Breast epithelium (tissue), 4 donors: ENCODE measurements at regions not wholly inside any gene's neighbourhood (a gene's known extent, or its start where the extent isn't known, plus 50 kb on each side); places are given as distances from the start of the nearest gene placed in this dataset.
"Not testable (repeated sequence)": the region's sequence is repeated elsewhere in the genome, so short reads cannot be mapped to it uniquely, and the experiment has no call there.

Source experiments
- DNase-seq, 2 donors: peaks; one replicate each; pipeline ENCODE4 v3.0.0-alpha.2; 2019; ENCODE audit warnings: low spot score in 2 of 2
- H3K27ac ChIP-seq, 2 donors: fragments of 200-600 bp; sonication (generic) in 1 of 2; one replicate each; pipeline ENCODE4 v1.5.1; 2016 to 2019; ENCODE audit warnings: mild to moderate bottlenecking in 1 of 2
- H3K27me3 ChIP-seq, 2 donors: fragments of 200-600 bp; sonication (generic) in 1 of 2; one replicate each; pipeline versions ENCODE4 v1.5.1 to v1.6.0; 2017 to 2019; ENCODE audit warnings: control low read depth in 1 of 2, mild to moderate bottlenecking in 1 of 2
- H3K36me3 ChIP-seq: fragments of 200-600 bp; one replicate; pipeline ENCODE4 v1.5.1; 2019
- H3K4me1 ChIP-seq, 2 donors: fragments of 200-600 bp; sonication (generic); one replicate each; pipeline ENCODE4 v1.5.1; 2016 to 2019; ENCODE audit warnings: control low read depth in 1 of 2
- H3K4me3 ChIP-seq, 3 donors: fragments of 200-600 bp; sonication (generic); 1 replicate in 2 of 3; 2 replicates in 1 of 3; pipeline ENCODE4 v1.5.1; 2016 to 2019; ENCODE audit warnings: mild to moderate bottlenecking in 3 of 3, moderate library complexity in 2 of 3
- H3K9me3 ChIP-seq, 2 donors: fragments of 200-600 bp; sonication (generic) in 1 of 2; one replicate each; pipeline ENCODE4 v1.5.1; 2016 to 2019; ENCODE audit warnings: control low read depth in 1 of 2
- POLR2A ChIP-seq: fragments of 450-650 bp; IDR thresholded peaks from one replicate; pipeline ENCODE4 v1.6.1; 2016; ENCODE audit warnings: antibody characterized with exemption, mild to moderate bottlenecking, moderate library complexity
- POLR2AphosphoS5 ChIP-seq, 3 donors: sonication (generic); formaldehyde crosslinking; IDR thresholded peaks; one replicate each; pipeline ENCODE4 v1.6.1; 2017; ENCODE audit warnings: antibody characterized with exemption in 3 of 3
- intact Hi-C: fragments of 100-400 bp; cut with DNase I; formaldehyde crosslinking; loops from one replicate; pipeline ENCODE4 v1.15.1; 2023; ENCODE audit warnings: low total_unique reads
- TF ChIP-seq, protein P1 (sequence below), 3 donors: fragments of 450-650 bp; IDR thresholded peaks; one replicate each; pipeline ENCODE4 v1.5.1; 2016 to 2017; ENCODE audit warnings: antibody characterized with exemption in 3 of 3, mild to moderate bottlenecking in 3 of 3, moderate library complexity in 3 of 3

DNA sequence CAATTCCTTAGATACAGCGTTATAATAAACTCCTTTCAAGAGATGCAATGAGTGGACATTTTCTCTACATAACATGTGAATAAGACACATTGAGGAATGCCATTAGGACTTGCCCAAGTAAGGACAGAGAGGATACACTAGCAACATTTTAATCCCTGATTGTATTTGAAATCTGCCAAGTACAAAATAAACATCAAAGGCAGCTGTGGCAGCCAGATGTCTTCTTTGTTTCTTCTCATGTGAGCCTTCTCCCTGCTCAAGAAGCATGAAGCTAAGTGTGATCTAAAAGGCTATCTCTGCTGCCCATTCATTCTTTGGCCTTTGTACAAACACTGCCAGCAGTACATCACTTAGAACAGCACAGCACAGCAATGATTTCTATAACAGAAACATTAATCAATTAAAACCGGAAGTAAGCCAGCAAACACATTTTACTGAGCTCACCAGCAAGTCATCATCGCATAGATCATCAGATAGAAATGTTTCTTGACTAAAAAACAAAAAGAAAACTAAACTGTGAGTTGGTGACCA, 364.0 kb downstream of the CNTN6 start:
- Histone ChIP-seq H3K4me1 (no peaks in the 10 kb centered on the region), H3K27ac (no peak overlapping the region), H3K36me3 (no peaks in the 10 kb centered on the region), H3K9me3 (no peaks in the 10 kb centered on the region), H3K4me3 (no peak overlapping the region), H3K27me3 (no peaks in the 10 kb centered on the region)
- TF ChIP-seq POLR2A (no peak), POLR2AphosphoS5 (IDR thresholded peaks at IDR 0.05) (no peak)
- TF ChIP-seq, protein P1, sequence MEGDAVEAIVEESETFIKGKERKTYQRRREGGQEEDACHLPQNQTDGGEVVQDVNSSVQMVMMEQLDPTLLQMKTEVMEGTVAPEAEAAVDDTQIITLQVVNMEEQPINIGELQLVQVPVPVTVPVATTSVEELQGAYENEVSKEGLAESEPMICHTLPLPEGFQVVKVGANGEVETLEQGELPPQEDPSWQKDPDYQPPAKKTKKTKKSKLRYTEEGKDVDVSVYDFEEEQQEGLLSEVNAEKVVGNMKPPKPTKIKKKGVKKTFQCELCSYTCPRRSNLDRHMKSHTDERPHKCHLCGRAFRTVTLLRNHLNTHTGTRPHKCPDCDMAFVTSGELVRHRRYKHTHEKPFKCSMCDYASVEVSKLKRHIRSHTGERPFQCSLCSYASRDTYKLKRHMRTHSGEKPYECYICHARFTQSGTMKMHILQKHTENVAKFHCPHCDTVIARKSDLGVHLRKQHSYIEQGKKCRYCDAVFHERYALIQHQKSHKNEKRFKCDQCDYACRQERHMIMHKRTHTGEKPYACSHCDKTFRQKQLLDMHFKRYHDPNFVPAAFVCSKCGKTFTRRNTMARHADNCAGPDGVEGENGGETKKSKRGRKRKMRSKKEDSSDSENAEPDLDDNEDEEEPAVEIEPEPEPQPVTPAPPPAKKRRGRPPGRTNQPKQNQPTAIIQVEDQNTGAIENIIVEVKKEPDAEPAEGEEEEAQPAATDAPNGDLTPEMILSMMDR (IDR thresholded peaks at IDR 0.05), result no peak
- no peak for DNase-seq
- intact Hi-C loops, result no loop called here

DNA sequence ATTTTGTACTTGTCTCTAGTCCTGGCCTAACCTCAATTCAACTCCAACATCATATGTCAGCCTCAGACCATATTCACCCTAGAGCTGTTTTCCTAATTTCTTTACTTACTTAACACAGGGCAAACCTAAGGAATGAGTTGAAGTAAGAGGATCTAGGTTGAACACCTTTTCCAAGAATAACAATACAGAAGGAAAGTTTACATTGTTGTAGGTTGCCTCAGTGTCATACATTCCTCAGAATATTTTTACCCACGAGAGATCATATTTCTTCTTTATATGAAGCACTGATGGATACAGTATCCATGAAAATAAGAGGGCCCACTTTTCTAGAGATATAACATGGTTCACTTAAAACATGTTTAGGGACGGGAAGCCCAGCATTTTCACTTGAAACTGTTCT, 369.5 kb downstream of the CNTN6 start:
- Histone ChIP-seq H3K9me3 (no peaks in the 10 kb centered on the region), H3K36me3 (no peaks in the 10 kb centered on the region), H3K27ac (no peak overlapping the region), H3K4me3 (no peak overlapping the region), H3K27me3 (no peaks in the 10 kb centered on the region), H3K4me1 (no peaks in the 10 kb centered on the region)
- intact Hi-C loops, result no loop called here
- no peak for DNase-seq
- TF ChIP-seq POLR2AphosphoS5 (IDR thresholded peaks at IDR 0.05), result no peak
- TF ChIP-seq, protein P1 (IDR thresholded peaks at IDR 0.05), result no peak
- TF ChIP-seq POLR2A, result no peak

DNA sequence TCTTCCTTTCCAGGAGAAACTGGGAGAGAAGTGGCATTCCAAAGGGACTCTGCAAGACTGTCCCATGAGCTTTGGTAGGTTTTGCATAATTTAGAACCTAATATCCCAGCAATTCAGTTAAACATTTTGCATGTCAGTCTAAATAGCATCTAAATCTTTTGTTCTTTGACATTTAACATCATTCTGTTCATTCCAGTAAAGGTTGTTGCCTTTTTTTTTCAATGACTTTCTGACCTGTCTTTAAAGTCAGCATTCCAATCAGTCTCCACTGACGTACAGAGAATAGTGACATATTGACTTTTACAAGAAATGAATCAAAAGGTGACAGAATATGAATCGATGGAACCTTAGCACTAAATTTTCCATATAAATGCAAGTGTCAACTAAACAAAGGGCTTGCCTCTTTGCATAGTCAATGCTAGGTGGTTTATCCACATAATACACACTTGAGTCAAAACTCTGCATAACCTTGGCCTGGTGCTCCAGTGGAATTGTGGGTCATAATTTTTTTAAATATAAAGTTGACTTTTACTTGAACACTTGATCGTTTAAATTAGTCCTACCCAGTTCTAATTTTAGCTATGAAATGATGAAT, 370.1 kb downstream of the CNTN6 start:
- intact Hi-C loops, result no loop called here
- H3K27me3 ChIP-seq, result no peaks in the 10 kb centered on the region
- TF ChIP-seq POLR2AphosphoS5 (IDR thresholded peaks at IDR 0.05) (no peak), POLR2A (no peak)
- TF ChIP-seq, protein P1 (IDR thresholded peaks at IDR 0.05), result no peak
- no peak overlapping the region for H3K4me3 ChIP-seq
- H3K27ac ChIP-seq, result no peak overlapping the region
- H3K4me1 ChIP-seq, result no peaks in the 10 kb centered on the region
- no peak for DNase-seq
- H3K36me3 ChIP-seq, result no peaks in the 10 kb centered on the region
- no peaks in the 10 kb centered on the region for H3K9me3 ChIP-seq

DNA sequence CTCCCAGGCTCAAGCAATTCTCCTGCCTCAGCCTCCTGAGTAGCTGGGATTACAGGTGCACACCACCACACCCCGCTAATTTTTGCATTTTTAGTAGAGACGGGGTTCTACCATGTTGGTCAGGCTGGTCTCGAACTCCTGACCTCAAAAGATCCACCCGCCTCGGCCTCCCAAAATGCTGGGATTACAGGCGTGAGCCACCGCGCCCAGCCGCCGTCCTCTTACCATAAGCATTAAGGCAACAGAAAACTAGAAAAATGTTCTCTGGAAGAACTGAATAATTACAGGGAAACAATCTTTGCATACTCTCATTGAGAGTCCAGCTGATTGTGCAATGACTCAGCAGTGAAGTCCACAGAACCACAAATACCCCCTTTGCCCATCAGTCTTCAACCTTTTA, 372.3 kb downstream of the CNTN6 start:
- H3K9me3 ChIP-seq, H3K4me1 ChIP-seq, H3K4me3 ChIP-seq, DNase-seq, H3K36me3 ChIP-seq, H3K27ac ChIP-seq, H3K27me3 ChIP-seq, intact Hi-C loops: not testable (repeated sequence)

DNA sequence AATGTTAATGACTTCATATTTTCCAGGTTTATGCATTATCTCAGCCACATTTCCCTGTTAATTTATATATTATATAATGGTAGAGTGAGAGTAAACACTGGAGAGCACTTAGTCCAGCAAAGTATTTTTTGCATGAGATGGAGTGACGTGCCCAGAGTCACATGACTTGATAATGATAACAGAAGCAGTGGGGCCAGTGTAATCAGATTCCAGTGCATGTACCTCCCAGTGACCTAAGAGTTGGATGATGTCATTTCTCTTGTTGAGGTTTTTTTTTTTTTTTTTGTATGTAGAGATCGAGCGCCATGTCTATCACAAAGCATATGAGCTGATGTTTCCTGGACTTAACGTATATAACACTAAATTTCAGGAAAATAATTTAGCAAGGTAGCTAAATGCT, 375.3 kb downstream of the CNTN6 start:
- intact Hi-C loops, result no loop called here
- no peaks in the 10 kb centered on the region for H3K4me1 ChIP-seq
- H3K27ac ChIP-seq, result no peak overlapping the region
- H3K4me3 ChIP-seq, result no peak overlapping the region
- TF ChIP-seq, protein P1 (IDR thresholded peaks at IDR 0.05), result no peak
- TF ChIP-seq POLR2AphosphoS5 (IDR thresholded peaks at IDR 0.05) (no peak), POLR2A (no peak)
- no peak for DNase-seq
- no peaks in the 10 kb centered on the region for H3K36me3 ChIP-seq
- H3K9me3 ChIP-seq, result no peaks in the 10 kb centered on the region
- no peaks in the 10 kb centered on the region for H3K27me3 ChIP-seq

DNA sequence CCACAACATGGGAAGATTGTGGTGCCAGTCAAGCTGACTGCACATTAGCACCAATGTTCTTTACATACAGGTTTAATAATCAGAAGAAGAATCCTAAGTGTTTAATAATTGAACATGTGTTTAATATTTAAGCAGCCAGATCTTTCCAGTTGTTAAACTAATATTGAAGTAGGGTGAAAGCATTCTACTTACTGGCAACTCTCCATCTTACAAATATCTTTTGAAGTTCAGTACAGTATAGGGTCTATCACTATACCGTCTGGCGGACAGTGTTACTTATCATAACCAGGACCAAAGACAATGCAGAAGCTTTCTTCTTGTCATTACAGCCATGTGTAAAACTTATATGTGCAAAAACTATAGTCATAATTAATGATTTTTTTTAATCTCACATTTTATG, 376.4 kb downstream of the CNTN6 start:
- H3K36me3 ChIP-seq, result no peaks in the 10 kb centered on the region
- H3K27me3 ChIP-seq, result no peaks in the 10 kb centered on the region
- TF ChIP-seq, protein P1 (IDR thresholded peaks at IDR 0.05), result no peak
- TF ChIP-seq POLR2AphosphoS5 (IDR thresholded peaks at IDR 0.05), result no peak
- TF ChIP-seq POLR2A, result no peak
- no peaks in the 10 kb centered on the region for H3K4me1 ChIP-seq
- intact Hi-C loops, result no loop called here
- no peak overlapping the region for H3K27ac ChIP-seq
- DNase-seq, result no peak
- H3K9me3 ChIP-seq, result no peaks in the 10 kb centered on the region
- no peak overlapping the region for H3K4me3 ChIP-seq
